ENCODE measurements at regions not wholly inside any gene's neighbourhood (a gene's known extent, or its start where the extent isn't known, plus 50 kb on each side); places are given as distances from the start of the nearest gene placed in this dataset.

DNA sequence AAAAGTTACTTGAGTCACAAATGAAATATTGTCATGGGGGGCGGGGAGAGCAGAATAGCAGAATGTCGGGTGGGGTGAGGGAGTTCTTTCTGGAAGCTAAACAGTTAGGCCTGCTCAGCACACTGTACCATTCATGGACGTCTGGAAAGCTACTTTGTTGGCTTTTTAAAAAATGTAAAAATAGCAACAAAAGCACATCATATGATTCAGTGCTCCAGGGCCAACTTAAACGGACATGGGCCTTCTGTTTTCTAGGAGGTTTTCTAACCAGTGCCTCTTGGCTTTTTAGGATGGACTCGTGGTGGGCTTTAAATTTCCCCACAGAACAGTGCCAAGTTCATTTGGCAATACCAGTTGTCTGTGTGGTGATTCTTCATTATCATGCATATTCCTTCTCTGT, 57.4 kb upstream of the CLCN4 start:
- TF ChIP-seq, protein P1, sequence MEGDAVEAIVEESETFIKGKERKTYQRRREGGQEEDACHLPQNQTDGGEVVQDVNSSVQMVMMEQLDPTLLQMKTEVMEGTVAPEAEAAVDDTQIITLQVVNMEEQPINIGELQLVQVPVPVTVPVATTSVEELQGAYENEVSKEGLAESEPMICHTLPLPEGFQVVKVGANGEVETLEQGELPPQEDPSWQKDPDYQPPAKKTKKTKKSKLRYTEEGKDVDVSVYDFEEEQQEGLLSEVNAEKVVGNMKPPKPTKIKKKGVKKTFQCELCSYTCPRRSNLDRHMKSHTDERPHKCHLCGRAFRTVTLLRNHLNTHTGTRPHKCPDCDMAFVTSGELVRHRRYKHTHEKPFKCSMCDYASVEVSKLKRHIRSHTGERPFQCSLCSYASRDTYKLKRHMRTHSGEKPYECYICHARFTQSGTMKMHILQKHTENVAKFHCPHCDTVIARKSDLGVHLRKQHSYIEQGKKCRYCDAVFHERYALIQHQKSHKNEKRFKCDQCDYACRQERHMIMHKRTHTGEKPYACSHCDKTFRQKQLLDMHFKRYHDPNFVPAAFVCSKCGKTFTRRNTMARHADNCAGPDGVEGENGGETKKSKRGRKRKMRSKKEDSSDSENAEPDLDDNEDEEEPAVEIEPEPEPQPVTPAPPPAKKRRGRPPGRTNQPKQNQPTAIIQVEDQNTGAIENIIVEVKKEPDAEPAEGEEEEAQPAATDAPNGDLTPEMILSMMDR (IDR thresholded peaks at IDR 0.05): no peak
- TF ChIP-seq POLR2AphosphoS5 (IDR thresholded peaks at IDR 0.05) (no peak), POLR2A (IDR thresholded peaks at IDR 0.05; ENCODE audit: low read depth) (no peak), EP300 (IDR thresholded peaks at IDR 0.05) (no peak)

Data from esophagus muscularis mucosa (tissue), 4 donors.